GM19395 (cell line): ENCODE measurements at regions not wholly inside any gene's neighbourhood (a gene's known extent, or its start where the extent isn't known, plus 50 kb on each side); places are given as distances from the start of the nearest gene placed in this dataset.

Source experiments
- ATAC-seq: cut with Tn5 transposase; IDR thresholded peaks from one replicate; pipeline ENCODE4 v1.9.1; 2021; ENCODE audit warnings: mild to moderate bottlenecking, moderate library complexity; ENCODE audit not compliant: unreplicated experiment

GRCh38 chr5:135236228-135236907 lies 162.7 kb downstream of the MACROH2A1 start:
- ATAC-seq = no peak

- ATAC-seq = no peak
These were observed 163.3 kb downstream of the MACROH2A1 start for GRCh38 chr5:135235551-135236227.

GRCh38 chr5:135234666-135235401 lies 164.2 kb downstream of the MACROH2A1 start:
- ATAC-seq = no peak

GRCh38 chr5:135234242-135234641 lies 164.8 kb downstream of the MACROH2A1 start:
- no peak for ATAC-seq

GRCh38 chr5:135233477-135233876 lies 165.6 kb downstream of the MACROH2A1 start:
- no peak for ATAC-seq

DNA sequence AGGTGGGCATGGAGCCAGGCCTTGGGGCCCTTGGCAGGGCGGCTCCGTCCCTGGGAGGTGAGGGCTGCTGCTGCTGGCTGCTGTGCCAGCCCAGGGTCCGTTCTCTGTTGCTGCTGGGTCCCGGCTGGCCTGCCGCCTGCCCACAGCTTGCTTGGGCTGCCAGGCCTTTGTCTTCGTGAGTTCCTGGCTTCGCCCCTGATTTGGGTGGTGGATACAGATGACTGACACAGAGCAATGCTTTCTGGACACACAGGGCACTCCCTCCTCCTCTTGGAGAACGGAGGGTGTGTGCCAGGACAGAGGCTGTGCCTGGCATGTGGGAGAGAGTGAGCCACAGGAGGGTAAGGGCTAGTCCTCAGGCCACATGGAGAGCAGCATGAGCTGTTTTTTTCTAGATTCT lies 166.1 kb downstream of the MACROH2A1 start:
- no peak for ATAC-seq

DNA sequence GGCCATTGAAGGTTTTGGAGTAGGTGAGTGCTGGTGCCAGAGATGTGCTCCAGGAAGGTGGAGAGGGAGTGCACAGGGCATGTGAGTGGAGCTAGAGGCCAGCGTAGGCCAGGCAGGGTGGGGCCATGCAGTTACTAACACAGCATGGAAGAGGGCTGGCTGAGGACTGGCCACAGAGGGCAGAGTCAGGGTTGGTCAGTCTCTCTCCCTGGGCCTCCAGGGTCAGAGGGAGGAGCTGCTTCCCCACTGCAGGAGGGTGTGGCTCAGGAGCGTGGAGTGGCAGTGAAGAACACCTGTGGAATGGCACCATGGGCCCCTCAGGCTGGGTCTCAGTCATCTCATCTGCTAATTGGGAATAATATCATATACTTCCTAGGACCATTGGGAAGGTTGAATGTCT lies 167.7 kb downstream of the MACROH2A1 start:
- ATAC-seq = no peak

GRCh38 chr5:135230251-135230925 lies 168.6 kb downstream of the MACROH2A1 start:
- ATAC-seq = no peak

GRCh38 chr5:135229679-135230132 lies 169.3 kb downstream of the MACROH2A1 start:
- no peak for ATAC-seq

DNA sequence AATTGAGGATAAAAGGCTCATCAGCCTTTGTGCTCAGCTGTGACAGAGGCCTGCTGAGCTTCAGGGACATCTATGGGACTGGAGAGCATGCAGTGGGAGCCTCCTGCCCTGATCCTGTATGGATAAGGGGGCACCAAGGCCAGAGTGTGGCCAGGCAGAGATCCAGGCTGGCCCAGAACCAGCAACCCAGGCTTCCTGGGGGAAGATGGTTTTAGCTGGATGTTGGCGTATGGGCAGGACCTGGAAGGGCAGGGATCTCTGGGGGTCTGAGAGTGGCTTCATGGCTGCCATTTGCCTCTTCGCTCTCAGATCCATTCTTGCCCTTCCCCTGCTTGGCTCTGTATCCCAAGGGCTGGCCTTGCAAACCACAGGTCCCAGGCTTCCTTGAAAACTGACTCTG lies 169.9 kb downstream of the MACROH2A1 start:
- no peak for ATAC-seq

- no peak for ATAC-seq
These were observed 170.8 kb downstream of the MACROH2A1 start for GRCh38 chr5:135228222-135228621.

DNA sequence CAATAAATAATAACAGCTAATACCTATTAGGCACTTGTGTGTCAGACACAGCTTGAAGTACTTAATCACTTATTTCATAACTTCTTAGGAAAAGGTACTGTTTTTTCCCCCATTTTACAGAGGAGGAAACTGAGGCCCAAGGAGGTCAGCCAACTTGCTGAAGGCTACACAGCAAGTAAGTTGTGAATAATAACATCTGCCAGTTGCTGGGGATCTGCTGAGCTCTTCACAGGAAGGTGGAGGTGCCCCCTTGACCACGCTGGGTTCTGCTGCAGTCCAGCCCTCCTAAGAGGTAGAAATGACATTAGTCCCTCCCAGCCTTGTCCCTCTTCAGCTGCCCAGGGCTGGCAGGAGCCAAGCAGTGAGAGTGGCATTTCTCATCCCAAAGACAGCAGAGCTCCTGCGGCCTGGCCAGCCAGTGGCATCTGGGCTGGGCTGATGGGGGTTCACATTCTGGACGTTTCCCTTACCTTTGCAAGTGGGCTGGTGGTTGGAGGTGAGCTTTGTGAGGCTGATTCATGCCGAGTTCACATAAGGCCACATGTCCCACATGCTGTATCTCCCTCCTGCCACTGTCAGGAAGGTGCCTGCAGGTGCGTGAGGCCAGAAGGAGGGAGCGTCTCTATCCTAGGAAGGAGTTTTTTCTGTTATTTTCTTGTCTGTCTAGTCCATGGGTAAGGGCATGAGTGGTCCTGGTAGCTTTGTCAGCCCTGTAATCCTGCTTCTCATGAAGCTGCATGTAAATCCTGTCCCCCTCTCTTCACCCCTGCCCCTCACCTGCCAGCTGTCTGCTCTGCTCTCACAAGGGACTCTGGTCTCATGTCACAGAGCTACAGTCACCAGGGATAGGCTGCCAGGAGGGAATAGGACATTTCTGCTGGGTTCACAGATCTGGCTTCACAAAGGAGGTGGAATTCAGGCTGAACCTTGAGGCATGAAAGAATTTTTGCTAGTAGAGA lies 171.7 kb downstream of the MACROH2A1 start:
- ATAC-seq = no peak

DNA sequence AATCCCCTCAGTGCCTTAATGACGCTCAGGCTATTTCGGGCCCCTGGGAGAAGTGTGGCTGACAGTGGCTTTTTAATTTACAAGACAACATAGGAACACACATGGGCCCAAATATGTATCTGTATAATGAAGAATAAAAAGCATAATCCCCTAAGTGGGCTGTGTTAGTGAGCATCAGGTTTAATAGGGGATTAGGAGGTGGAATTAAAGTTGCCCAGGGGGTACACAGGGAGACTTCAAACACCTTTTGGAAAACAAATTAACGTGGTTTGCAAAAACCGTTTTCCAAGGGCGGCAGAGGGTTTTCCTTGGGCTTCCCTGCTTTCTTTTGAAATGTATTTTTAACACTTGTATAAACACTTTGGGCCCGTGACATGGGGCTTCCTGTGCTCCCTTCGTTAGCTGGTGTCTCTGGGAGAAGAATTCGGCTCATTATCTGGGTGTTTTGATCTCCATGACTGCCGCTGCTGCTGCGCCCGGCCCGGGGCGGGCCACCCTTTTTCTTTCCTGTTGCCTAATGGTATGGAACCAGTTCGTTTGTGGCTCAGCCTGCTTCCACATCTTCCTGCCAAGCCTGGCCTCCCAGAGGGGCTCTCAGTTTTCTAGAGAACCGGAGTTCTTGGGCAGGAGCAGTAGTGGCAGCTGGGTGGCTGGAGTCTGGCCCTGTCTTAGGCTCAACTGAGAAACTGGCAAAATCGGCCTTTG lies 173.0 kb downstream of the MACROH2A1 start:
- ATAC-seq = no peak

GRCh38 chr5:135223891-135224625 lies 175.0 kb downstream of the MACROH2A1 start:
- no peak for ATAC-seq

DNA sequence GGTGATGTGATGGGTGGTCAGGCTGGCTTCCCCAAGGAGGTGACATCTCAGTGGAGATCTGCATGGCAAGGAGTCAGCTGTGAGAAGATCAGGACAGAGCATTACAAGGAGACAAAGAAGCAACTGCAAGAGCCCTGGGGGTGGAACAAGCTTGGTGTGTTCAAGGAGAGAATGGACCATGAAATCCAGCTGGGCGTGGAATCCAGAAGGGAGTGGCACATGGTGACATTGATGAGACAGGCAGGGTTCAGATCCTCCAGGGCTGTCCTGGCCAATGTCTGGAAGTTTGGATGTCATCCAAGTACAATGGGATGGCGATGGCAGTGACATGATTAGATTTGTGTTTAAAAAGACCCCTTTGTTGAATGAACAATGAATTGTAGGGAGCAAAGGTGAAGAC lies 175.6 kb downstream of the MACROH2A1 start:
- ATAC-seq = no peak

DNA sequence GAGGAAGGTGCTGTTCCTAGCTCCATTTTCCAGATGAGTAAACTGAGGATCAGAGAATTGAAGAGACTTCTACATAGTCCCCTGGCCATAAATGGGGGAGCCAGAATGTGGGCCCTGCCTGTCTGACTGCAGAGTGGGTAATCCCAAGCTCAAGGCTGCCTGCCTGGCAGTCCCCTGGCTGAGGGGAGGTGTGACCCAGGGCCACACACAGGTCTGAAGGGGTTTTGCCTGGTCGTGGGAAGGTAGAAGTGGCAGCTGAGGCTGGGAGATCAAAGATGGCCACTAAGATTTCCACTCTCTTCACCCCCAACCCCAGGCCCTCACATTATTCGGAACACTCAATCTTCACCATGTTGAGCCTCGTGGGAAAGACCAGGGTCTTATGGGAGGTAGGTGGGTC lies 176.3 kb downstream of the MACROH2A1 start:
- no peak for ATAC-seq

DNA sequence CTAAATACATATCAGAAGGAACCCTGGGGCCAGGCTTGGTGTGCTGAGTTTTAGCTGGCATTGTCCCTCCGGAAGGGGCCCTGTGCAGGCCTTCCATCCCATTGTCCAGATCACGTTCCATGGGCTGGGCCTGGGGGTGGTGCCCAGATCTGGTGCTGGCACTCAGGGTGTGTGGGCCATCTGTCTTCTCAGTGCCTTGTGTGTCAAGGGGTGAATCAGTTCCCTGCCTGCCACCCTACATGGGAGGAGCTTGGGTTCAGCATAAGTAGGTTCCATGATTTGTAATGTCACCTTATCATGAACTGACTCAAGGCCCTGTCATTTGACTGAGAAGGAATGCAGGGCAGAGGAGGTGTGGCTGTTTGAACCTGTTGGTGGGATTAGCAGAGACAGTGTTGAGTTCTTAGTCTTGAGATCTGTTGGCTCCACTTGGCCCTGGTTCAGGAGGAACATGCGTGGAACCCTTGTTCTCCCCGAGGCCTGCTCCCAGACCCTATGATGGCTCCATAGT lies 176.8 kb downstream of the MACROH2A1 start:
- no peak for ATAC-seq

- ATAC-seq = no peak
These were observed 177.3 kb downstream of the MACROH2A1 start for GRCh38 chr5:135221696-135222095.

DNA sequence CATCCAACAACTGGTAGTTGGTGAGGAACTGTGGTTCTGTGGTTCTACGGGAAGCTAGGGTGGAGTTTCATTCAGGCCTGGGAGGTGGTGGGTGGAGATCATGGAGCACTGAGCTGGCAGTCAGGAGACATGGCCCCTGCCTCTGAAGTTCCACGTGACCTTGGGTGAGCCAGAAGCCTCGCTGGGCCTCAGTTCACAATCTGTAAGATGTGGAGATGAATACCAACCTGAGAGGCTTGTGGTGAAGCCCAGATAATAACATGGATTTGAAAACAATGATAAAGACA lies 177.9 kb downstream of the MACROH2A1 start:
- ATAC-seq = no peak
